OCI-LY3 (cell line): ENCODE measurements at regions not wholly inside any gene's neighbourhood (a gene's known extent, or its start where the extent isn't known, plus 50 kb on each side); places are given as distances from the start of the nearest gene placed in this dataset.

Source experiments
- H2AFZ ChIP-seq: fragments of 200-600, 300-600 bp; shearing (Covaris generic); 2 replicates; pipeline ENCODE4 v1.6.0; 2014; ENCODE audit warnings: antibody characterized with exemption, low read depth, low read length
- H3K27ac ChIP-seq: fragments of 200-600, 300-600 bp; sonication (generic); 2 replicates; pipeline ENCODE4 v1.5.1; 2014; ENCODE audit warnings: mild to moderate bottlenecking, low read length, moderate library complexity, mixed read lengths
- H3K27me3 ChIP-seq: fragments of 200-600, 300-600 bp; sonication (generic); 2 replicates; pipeline ENCODE4 v1.6.1; 2014; ENCODE audit warnings: low read depth, low read length, mixed read lengths
- H3K36me3 ChIP-seq: fragments of 200-600, 300-600 bp; sonication (generic); replicated peaks from 2 replicates; pipeline ENCODE3; 2014; ENCODE audit warnings: low read depth, low read length, mixed read lengths
- H3K4me1 ChIP-seq: fragments of 300-600, 200-600 bp; sonication (generic); 2 replicates; pipeline ENCODE4 v1.6.1; 2014; ENCODE audit warnings: low read length, mixed read lengths
- H3K4me2 ChIP-seq: fragments of 200-600, 300-600 bp; sonication (generic); 2 replicates; pipeline ENCODE4 v1.6.1; 2014; ENCODE audit warnings: low read length, mixed read lengths
- H3K4me3 ChIP-seq: fragments of 300-600, 200-600 bp; sonication (generic); 2 replicates; pipeline ENCODE4 v1.5.1; 2014; ENCODE audit warnings: antibody characterized with exemption, mild to moderate bottlenecking, low read length, moderate library complexity
- H3K79me2 ChIP-seq: fragments of 300-600, 200-600 bp; shearing (Covaris generic); 2 replicates; pipeline ENCODE4 v1.6.1; 2014; ENCODE audit warnings: mild to moderate bottlenecking, low read length, mixed read lengths
- H3K9ac ChIP-seq: fragments of 300-600, 200-600 bp; shearing (Covaris generic); 2 replicates; pipeline ENCODE4 v1.6.0; 2014; ENCODE audit warnings: mild to moderate bottlenecking, low read length, moderate library complexity
- H3K9me3 ChIP-seq: fragments of 200-600, 300-600 bp; shearing (Covaris generic); 2 replicates; pipeline ENCODE4 v1.6.1; 2014; ENCODE audit warnings: low read length, mixed read lengths; ENCODE audit not compliant: insufficient read depth
- H4K20me1 ChIP-seq: fragments of 200-600, 300-600 bp; sonication (generic); 2 replicates; pipeline ENCODE4 v1.6.1; 2016; ENCODE audit warnings: low read length, mixed read lengths; ENCODE audit not compliant: insufficient read depth
- CTCF ChIP-seq: fragments of 200-600, 300-600 bp; sonication (generic); IDR thresholded peaks from 2 replicates; pipeline ENCODE4 v1.5.1; 2014; ENCODE audit warnings: antibody characterized with exemption, low read length, low read depth
- EZH2phosphoT487 ChIP-seq: fragments of 200-600 bp; shearing (Covaris generic); IDR thresholded peaks from 2 replicates; pipeline ENCODE4 v1.6.1; 2018; ENCODE audit warnings: antibody characterized with exemption, mixed run types, low read depth

GRCh38 chr7:96786261-96786997 is 76.8 kb upstream of the SEM1 start:
- Histone ChIP-seq H3K27me3 (no peaks in the 10 kb centered on the region), H3K27ac (no peak overlapping the region), H3K36me3 (no peaks in the 10 kb centered on the region), H2AFZ (no peak overlapping the region), H3K4me3 (no peak overlapping the region), H3K9me3 (no peaks in the 10 kb centered on the region), H3K4me2 (no peak overlapping the region), H3K9ac (no peak overlapping the region), H4K20me1 (no peaks in the 10 kb centered on the region), H3K79me2 (no peaks in the 10 kb centered on the region), H3K4me1 (peaks cover 17% of the 10 kb centered on the region)
- TF ChIP-seq CTCF (no peak), EZH2phosphoT487 (no peak)

- Histone ChIP-seq H3K79me2 (no peaks in the 10 kb centered on the region), H3K36me3 (no peaks in the 10 kb centered on the region), H3K27ac (no peak overlapping the region), H3K4me2 (no peak overlapping the region), H2AFZ (no peak overlapping the region), H3K4me3 (no peak overlapping the region), H3K27me3 (no peaks in the 10 kb centered on the region), H3K4me1 (peaks cover 17% of the 10 kb centered on the region), H3K9me3 (no peaks in the 10 kb centered on the region), H4K20me1 (no peaks in the 10 kb centered on the region), H3K9ac (no peak overlapping the region)
- no peak for TF ChIP-seq EZH2phosphoT487
- TF ChIP-seq CTCF: no peak
These were observed 77.4 kb upstream of the SEM1 start for GRCh38 chr7:96786998-96787395.

- H3K9me3 ChIP-seq: no peaks in the 10 kb centered on the region
- H3K4me2 ChIP-seq: no peak overlapping the region
- TF ChIP-seq EZH2phosphoT487 (no peak), CTCF (no peak)
- H3K9ac ChIP-seq: no peak overlapping the region
- H3K4me1 ChIP-seq: peaks cover 17% of the 10 kb centered on the region
- peak overlapping the region; percentile 19; the same call in 1 of the 2 replicates for H2AFZ ChIP-seq
- H3K4me3 ChIP-seq: no peak overlapping the region
- no peaks in the 10 kb centered on the region for H4K20me1 ChIP-seq
- H3K27ac ChIP-seq: no peak overlapping the region
- no peaks in the 10 kb centered on the region for H3K79me2 ChIP-seq
- no peaks in the 10 kb centered on the region for H3K36me3 ChIP-seq
- H3K27me3 ChIP-seq: no peaks in the 10 kb centered on the region
These were observed 80.3 kb upstream of the SEM1 start for GRCh38 chr7:96789914-96790313.

GRCh38 chr7:96792115-96792514 is 82.5 kb upstream of the SEM1 start:
- Histone ChIP-seq H4K20me1 (no peaks in the 10 kb centered on the region), H3K4me2 (no peak overlapping the region), H3K9me3 (no peaks in the 10 kb centered on the region), H3K27me3 (no peaks in the 10 kb centered on the region), H3K9ac (no peak overlapping the region), H3K4me1 (peaks cover 17% of the 10 kb centered on the region), H3K36me3 (no peaks in the 10 kb centered on the region), H3K79me2 (no peaks in the 10 kb centered on the region), H3K27ac (no peak overlapping the region), H2AFZ (no peak overlapping the region), H3K4me3 (no peak overlapping the region)
- no peak for TF ChIP-seq EZH2phosphoT487
- no peak for TF ChIP-seq CTCF
